K562 (cell line): ENCODE measurements at regions not wholly inside any gene's neighbourhood (a gene's known extent, or its start where the extent isn't known, plus 50 kb on each side); places are given as distances from the start of the nearest gene placed in this dataset.

ENCODE experiments used
- ATAC-seq: fragments of 200-7000 bp; cut with Tn5 transposase; 3 replicates; pipeline ENCODE4 v1.9.1; 2020; ENCODE audit warnings: moderate library complexity
- BruUV-seq: library from RNA; stranded (reverse); fragments of 400-500 nt; replicated peaks from 2 replicates; lab custom pipeline; 2021; lab: Mats Ljungman, UMichigan
- CTCF ChIA-PET: fragments of 300-600 bp; formaldehyde crosslinking; extraction: SDS; loops from one replicate; lab custom pipeline; 2021; ENCODE audit warnings: low intra/inter-chr PET ratio; lab: Yijun Ruan, JAX
- POLR2A ChIA-PET: fragments of 300-600, 350-650 bp; sonication (Branson Sonifier 250); formaldehyde crosslinking; extraction: SDS; loops from one replicate; lab custom pipeline; 2021; ENCODE audit warnings: antibody characterized with exemption, inconsistent platforms; lab: Yijun Ruan, JAX
- DNase-seq, 4 experiments: peaks; one replicate each; pipeline versions ENCODE4 v3.0.0 to v3.0.0-alpha.2; 2011 to 2018; ENCODE audit warnings: low spot score in 3 of 4, mixed read lengths in 3 of 4; ENCODE audit errors: extremely low read depth in 1 of 4
- FAIRE-seq: peaks from 2 replicates; lab custom pipeline; 2011; peaks lifted over from hg19 to GRCh38; lab: Jason Lieb, UNC
- H2AFZ ChIP-seq: 2 replicates; pipeline ENCODE4 v1.6.0; 2011; ENCODE audit warnings: low read depth, low read length, control low read depth, inconsistent platforms
- H3K27ac ChIP-seq: fragments of 200-600 bp; 3 replicates; pipeline ENCODE4 v1.8.0; 2011; ENCODE audit warnings: low read depth, mild to moderate bottlenecking, control low read depth, inconsistent platforms, low read length, moderate library complexity, mixed read lengths; ENCODE audit errors: extremely low read depth
- H3K27me3 ChIP-seq, 2 experiments: fragments of 300-600 bp in 1 of 2; 2 replicates in 1 of 2; 3 replicates in 1 of 2; pipeline versions ENCODE4 v1.6.0 to v1.8.0; 2011; ENCODE audit warnings: inconsistent platforms in 2 of 2, low read length in 2 of 2, mild to moderate bottlenecking in 1 of 2, mixed read lengths in 1 of 2, moderate library complexity in 1 of 2; ENCODE audit not compliant: control insufficient read depth in 2 of 2, insufficient read depth in 2 of 2
- H3K36me3 ChIP-seq: fragments of 300-600 bp; 3 replicates; pipeline ENCODE4 v1.8.0; 2011; ENCODE audit warnings: mild to moderate bottlenecking, low read length, inconsistent platforms; ENCODE audit not compliant: control insufficient read depth, insufficient read depth
- H3K4me1 ChIP-seq, 2 experiments: fragments of 200-600 bp in 1 of 2; replicated peaks in 1 of 2; 2 replicates in 1 of 2; 3 replicates in 1 of 2; pipeline versions ENCODE4 v1.5.1 to v1.8.0; 2011; ENCODE audit warnings: inconsistent platforms in 2 of 2, low read length in 2 of 2, mild to moderate bottlenecking in 1 of 2, mixed read lengths in 1 of 2, moderate library complexity in 1 of 2; ENCODE audit not compliant: control insufficient read depth in 2 of 2, insufficient read depth in 2 of 2
- H3K4me2 ChIP-seq: 2 replicates; pipeline ENCODE4 v1.6.1; 2011; ENCODE audit warnings: low read length, control low read depth, inconsistent platforms, mixed read lengths; ENCODE audit not compliant: insufficient read depth
- H3K4me3 ChIP-seq: fragments of 200-600 bp; sonication (generic), shearing (Covaris generic); 2 replicates; pipeline ENCODE4 v1.5.1; 2016; ENCODE audit warnings: control low read depth, inconsistent platforms
- H3K79me2 ChIP-seq: fragments of 200-600 bp; 3 replicates; pipeline ENCODE4 v1.8.0; 2011; ENCODE audit warnings: low read length, inconsistent platforms; ENCODE audit not compliant: control insufficient read depth, insufficient read depth
- H3K9ac ChIP-seq, 2 experiments: 2 replicates each; pipeline versions ENCODE4 v1.6.0 to v1.6.1; 2011; ENCODE audit warnings: low read depth in 2 of 2, low read length in 2 of 2, control low read depth in 1 of 2, inconsistent platforms in 1 of 2, mild to moderate bottlenecking in 1 of 2, mixed read lengths in 1 of 2; ENCODE audit not compliant: insufficient read depth in 1 of 2
- H3K9me1 ChIP-seq: one replicate; pipeline ENCODE4 v1.6.0; 2011; ENCODE audit warnings: inconsistent platforms, mild to moderate bottlenecking, low read length, moderate library complexity; ENCODE audit not compliant: control insufficient read depth, insufficient read depth
- H3K9me3 ChIP-seq: replicated peaks from 2 replicates; pipeline ENCODE4 v1.5.1; 2011; ENCODE audit warnings: low read depth, low read length, inconsistent platforms; ENCODE audit not compliant: control insufficient read depth, insufficient read depth
- H4K20me1 ChIP-seq: replicated peaks from 2 replicates; pipeline ENCODE4 v1.6.1; 2011; ENCODE audit warnings: low read length, inconsistent platforms, mixed read lengths; ENCODE audit not compliant: control insufficient read depth, insufficient read depth
- BACH1 ChIP-seq: fragments of 200-800 bp; sonication (Bioruptor generic); IDR thresholded peaks from 2 replicates; pipeline ENCODE4 v1.6.1; 2016; ENCODE audit warnings: missing genetic modification characterization, missing compliant biosample characterization
- ETS1 ChIP-seq: conservative IDR thresholded peaks from 2 replicates; pipeline ENCODE4 v1.6.1; 2011; ENCODE audit warnings: low read depth, mild to moderate bottlenecking, low read length; ENCODE audit not compliant: control insufficient read depth
- HMGN3 ChIP-seq: IDR thresholded peaks from 2 replicates; pipeline ENCODE4 v1.6.1; 2011; ENCODE audit warnings: borderline replicate concordance, low read depth, mild to moderate bottlenecking, mixed read lengths, low read length; ENCODE audit not compliant: insufficient read length; ENCODE audit errors: extremely low read depth
- KDM5B ChIP-seq: fragments of 200-600 bp; sonication (generic); IDR thresholded peaks from 2 replicates; pipeline ENCODE4 v1.6.1; 2012; ENCODE audit warnings: low read depth, mild to moderate bottlenecking, moderate library complexity, low read length, control low read depth, inconsistent platforms; ENCODE audit not compliant: insufficient replicate concordance
- SMAD2 ChIP-seq: fragments of 150-350 bp; IDR thresholded peaks from 2 replicates; pipeline ENCODE4 v1.6.1; 2014; ENCODE audit warnings: low read depth, mild to moderate bottlenecking, low read length
- SMAD3 ChIP-seq: fragments of 450-650 bp; formaldehyde crosslinking; conservative IDR thresholded peaks from 2 replicates; pipeline ENCODE4 v1.4.0; 2020; ENCODE audit warnings: mild to moderate bottlenecking
- XRCC4 ChIP-seq: IDR thresholded peaks from one replicate; pipeline ENCODE4 v1.6.1; 2011; ENCODE audit not compliant: insufficient read depth, insufficient read length; ENCODE audit errors: extremely low read depth
- ZNF174 ChIP-seq: fragments of 250-450 bp; sonication (Bioruptor Pico); IDR thresholded peaks from 2 replicates; pipeline ENCODE4 v1.4.0; 2020; ENCODE audit warnings: mild to moderate bottlenecking
- ZNF77 ChIP-seq: fragments of 250-450 bp; sonication (Bioruptor Pico); IDR thresholded peaks from 2 replicates; pipeline ENCODE4 v1.5.0; 2020
- WGBS: fragments of 100-300 bp; shearing (Covaris generic); methylation state at CpG from one replicate; pipeline ENCODE4 v1.1.6; 2016; ENCODE audit warnings: low coverage, mixed read lengths; ENCODE audit not compliant: insufficient coverage; ENCODE audit errors: missing lambda C conversion rate; 5-methylcytosine and 5-hydroxymethylcytosine counted together
- in situ Hi-C: fragments of 300-500 bp; cut with MboI; formaldehyde crosslinking; loops from 4 replicates; pipeline ENCODE4 v1.15.0; 2018; ENCODE audit warnings: inconsistent platforms, mixed read lengths
- intact Hi-C: fragments of 100-400 bp; cut with micrococcal nuclease; formaldehyde crosslinking; loops from 2 replicates; pipeline ENCODE4 v1.14.2; 2022
- TF ChIP-seq, protein P1 (sequence below): IDR thresholded peaks from 3 replicates; pipeline ENCODE4 v1.6.1; 2011; ENCODE audit warnings: borderline replicate concordance, mild to moderate bottlenecking; ENCODE audit not compliant: insufficient read length, insufficient read depth
- TF ChIP-seq, protein P2 (sequence below): fragments of 450-650 bp; formaldehyde crosslinking; IDR thresholded peaks from 2 replicates; pipeline ENCODE4 v1.4.0; 2022; ENCODE audit warnings: missing genetic modification characterization

GRCh38 chr4:97330917-97331316 lies 812.4 kb downstream of the STPG2 start:
- POLR2A ChIA-PET, result no interaction called here
- CTCF ChIA-PET, result no interaction called here
- no peaks in the 10 kb centered on the region for H3K36me3 ChIP-seq
- TF ChIP-seq SMAD2 (no peak), KDM5B (no peak), ETS1 (no peak), SMAD3 (CRISPR knock-in tag) (no peak), ZNF174 (CRISPR knock-in tag) (no peak), XRCC4 (no peak), ZNF77 (no peak), BACH1 (tag) (no peak), HMGN3 (no peak)
- TF ChIP-seq, protein P1, sequence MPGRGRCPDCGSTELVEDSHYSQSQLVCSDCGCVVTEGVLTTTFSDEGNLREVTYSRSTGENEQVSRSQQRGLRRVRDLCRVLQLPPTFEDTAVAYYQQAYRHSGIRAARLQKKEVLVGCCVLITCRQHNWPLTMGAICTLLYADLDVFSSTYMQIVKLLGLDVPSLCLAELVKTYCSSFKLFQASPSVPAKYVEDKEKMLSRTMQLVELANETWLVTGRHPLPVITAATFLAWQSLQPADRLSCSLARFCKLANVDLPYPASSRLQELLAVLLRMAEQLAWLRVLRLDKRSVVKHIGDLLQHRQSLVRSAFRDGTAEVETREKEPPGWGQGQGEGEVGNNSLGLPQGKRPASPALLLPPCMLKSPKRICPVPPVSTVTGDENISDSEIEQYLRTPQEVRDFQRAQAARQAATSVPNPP, result no peak
- TF ChIP-seq, protein P2, sequence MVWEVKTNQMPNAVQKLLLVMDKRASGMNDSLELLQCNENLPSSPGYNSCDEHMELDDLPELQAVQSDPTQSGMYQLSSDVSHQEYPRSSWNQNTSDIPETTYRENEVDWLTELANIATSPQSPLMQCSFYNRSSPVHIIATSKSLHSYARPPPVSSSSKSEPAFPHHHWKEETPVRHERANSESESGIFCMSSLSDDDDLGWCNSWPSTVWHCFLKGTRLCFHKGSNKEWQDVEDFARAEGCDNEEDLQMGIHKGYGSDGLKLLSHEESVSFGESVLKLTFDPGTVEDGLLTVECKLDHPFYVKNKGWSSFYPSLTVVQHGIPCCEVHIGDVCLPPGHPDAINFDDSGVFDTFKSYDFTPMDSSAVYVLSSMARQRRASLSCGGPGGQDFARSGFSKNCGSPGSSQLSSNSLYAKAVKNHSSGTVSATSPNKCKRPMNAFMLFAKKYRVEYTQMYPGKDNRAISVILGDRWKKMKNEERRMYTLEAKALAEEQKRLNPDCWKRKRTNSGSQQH, result no peak
- TF ChIP-seq, all 486 proteins: peak for 0
- no peak overlapping the region for H3K27ac ChIP-seq
- no peaks in the 10 kb centered on the region for H3K27me3 ChIP-seq
- no peaks in the 10 kb centered on the region for H3K4me1 ChIP-seq
- in situ Hi-C loops, result no loop called here
- 0 out of 2 replicates have a peak, but pooled peaks cover 3% of the 10 kb centered on the region for H3K9me3 ChIP-seq
- H3K9ac ChIP-seq, result no peak overlapping the region
- BruUV-seq, result no TSS peak
- H3K4me3 ChIP-seq, result no peak overlapping the region
- WGBS, result 0% methylated on average over 1 of the region's 1 CpG
- DNase-seq (no peak), FAIRE-seq (no peak), ATAC-seq (no peak)
- no peaks in the 10 kb centered on the region for H3K79me2 ChIP-seq
- intact Hi-C loops, result no loop called here
- H2AFZ ChIP-seq, result no peak overlapping the region
- H3K9me1 ChIP-seq, result no peaks in the 10 kb centered on the region
- H4K20me1 ChIP-seq, result no peaks in the 10 kb centered on the region
- no peak overlapping the region for H3K4me2 ChIP-seq
